ENCODE measurements at regions not wholly inside any gene's neighbourhood (a gene's known extent, or its start where the extent isn't known, plus 50 kb on each side); places are given as distances from the start of the nearest gene placed in this dataset.

DNA sequence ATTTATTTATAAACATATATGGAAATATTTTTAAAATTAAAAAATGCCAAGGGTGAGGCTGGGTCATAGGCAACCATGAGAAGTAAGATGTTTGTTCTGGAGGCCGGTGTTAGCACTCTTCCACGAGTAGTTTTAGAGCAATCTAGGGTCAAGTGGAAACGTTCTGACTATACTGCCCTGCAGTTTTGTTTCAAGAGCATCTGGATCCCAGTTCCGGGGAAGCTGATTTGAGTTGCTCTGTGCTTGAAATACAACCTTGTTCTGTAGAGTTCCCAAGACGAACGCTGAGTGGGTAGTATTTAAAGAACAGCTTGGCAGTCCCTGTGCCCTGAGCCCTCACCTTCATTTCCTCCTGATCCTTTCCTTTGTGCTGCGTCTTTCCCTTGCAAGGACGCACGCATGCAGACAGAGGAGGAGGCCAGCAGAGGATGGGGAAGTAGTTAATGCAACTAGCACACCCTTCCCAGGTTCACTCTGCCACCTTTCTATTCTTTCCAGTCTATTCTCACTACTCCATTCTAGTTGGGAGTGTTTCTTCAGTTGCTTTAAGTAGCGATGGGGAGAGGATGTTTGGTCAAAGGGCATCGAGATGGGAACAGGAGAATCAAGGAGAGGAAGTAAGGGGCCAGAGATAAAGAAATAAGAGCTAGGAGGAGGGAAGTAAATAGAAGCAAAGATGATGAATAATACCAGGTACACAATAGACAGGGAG is 68.3 kb upstream of the ZSWIM6 start:
- no peak for DNase-seq (ENCODE audit: low spot score)

- DNase-seq (ENCODE audit: low spot score), result no peak
Observed at GRCh38 chr5:61264273-61264661, 67.8 kb upstream of the ZSWIM6 start.

DNA sequence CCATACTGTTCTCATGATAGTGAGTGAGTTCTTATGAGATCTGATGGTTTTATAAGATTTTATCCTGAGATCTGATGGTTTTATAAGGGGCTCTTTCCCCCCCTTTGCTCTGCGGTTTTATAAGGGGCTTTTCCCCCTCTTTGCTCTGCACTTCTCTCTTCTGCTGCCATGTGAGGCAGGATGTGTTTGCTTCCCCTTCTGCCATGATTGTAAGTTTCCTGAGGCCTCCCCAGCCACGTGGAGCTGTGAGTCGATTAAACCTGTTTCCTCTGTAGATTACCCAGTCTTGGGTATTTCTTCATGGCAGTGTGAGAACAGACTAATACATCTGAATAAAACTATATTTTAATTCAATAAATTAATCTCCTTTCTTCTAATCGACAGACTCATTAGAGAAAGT is 64.9 kb upstream of the ZSWIM6 start:
- DNase-seq (ENCODE audit: low spot score), result no peak

DNA sequence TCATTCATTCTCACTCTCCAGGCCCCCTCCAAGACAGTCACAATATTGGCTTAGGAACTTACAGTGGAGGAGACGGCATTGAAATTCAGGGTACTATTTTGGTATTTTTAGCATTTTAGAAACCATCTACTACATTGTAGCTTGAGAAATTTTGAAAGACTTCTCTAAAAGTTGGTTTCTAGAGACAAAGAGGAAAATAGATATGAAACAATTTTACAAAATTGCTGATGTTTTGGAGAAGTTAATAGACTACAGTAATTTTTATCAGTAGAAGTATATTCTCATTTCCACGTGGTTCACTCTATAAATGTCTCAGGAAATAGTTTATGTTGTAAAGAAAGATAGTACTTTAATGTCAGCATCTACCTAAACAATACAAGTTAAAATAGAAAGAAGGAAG is 63.2 kb upstream of the ZSWIM6 start:
- no peak for DNase-seq (ENCODE audit: low spot score)

DNA sequence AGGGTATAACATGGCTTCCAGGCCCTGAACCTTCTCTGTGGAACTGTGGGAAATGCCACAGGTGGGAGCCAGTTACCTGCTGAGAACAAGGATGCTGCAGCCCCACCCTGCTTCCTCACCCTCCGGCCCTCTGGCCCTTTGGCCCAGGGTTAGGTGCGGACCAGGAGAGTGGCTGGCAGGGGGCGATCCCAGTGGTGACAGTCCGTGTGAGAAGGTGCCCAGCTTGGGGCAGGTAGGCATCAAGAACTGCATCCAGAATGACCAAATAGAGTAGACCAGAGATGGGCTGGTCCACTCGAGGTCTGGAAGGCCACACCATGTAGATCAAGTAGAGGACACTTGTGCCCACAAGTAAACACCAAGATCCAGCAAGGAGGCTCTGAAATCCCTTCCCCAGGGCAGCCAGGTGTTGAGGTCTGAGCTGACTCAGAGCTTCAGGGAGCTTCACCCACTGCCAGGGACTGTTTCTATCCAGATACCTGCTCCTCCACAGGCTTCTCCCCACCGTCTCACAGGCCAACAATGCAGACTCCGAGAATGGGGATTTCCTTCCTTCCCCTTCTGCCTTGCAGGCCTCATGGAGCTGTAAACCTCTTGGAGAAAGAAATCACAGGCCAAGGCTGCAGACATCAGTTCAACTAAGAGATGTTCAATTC is 61.4 kb upstream of the ZSWIM6 start:
- DNase-seq (ENCODE audit: low spot score), result no peak

GRCh38 chr5:61272688-61273087 is 59.4 kb upstream of the ZSWIM6 start:
- no peak for DNase-seq (ENCODE audit: low spot score)

DNA sequence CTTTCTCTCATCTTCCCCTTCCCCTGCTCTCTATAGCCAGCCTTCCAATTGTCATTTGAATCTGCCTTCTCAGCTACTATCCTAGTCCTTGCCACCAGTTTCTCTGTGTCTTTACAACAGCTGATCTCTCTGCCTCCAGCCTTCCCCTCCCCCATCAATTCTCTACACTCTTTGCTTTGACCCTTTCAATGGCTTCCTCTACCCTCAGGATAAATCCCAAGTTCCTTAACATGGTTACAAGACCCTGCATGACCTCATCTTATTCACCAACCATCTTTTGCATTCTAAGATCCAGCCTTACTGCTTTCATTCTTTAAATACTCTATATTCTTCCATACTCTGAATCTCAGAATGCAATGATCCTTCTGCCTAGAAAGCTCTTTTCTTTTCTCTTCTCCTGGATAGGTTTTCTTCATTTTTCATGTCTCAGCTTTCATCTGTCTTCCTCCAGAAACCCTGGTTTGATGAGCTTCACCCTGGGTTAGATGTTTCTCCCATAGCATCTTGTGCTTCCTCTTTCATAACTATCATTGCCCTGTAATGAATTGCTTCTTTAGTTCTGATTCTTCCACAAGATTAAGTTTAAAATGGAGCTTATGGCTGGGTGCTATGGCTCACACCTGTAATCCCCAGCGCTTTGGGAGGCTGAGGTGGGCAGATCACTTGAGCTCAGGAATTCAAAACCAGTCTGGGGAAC is 58.6 kb upstream of the ZSWIM6 start:
- DNase-seq (ENCODE audit: low spot score), result no peak

GRCh38 chr5:61274511-61274911 is 57.5 kb upstream of the ZSWIM6 start:
- DNase-seq (ENCODE audit: low spot score), result no peak

- DNase-seq (ENCODE audit: low spot score), result peak; percentile 82
Observed at GRCh38 chr5:61275841-61276240, 56.2 kb upstream of the ZSWIM6 start.

DNA sequence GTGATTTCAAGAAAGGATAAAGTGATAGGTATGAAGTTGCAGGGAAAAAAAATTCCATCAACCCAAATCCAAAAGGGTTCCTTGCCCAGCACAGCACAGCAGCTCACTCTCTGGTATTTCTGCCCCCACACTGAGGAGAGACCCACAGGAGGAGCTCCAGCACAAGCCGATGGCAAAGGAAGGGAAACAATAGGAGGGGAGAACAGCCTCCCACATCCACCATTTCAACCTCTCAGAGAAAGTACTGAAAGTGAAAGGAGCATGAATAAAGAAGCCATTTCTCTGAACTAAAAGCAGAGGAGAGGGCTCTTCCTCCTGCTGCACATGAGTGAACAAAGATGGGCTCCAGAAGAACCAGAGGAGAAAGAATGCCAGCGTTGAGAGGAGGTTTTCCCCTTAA is 54.9 kb upstream of the ZSWIM6 start:
- peak; percentile 58 for DNase-seq (ENCODE audit: low spot score)

GRCh38 chr5:61277781-61278180 is 54.3 kb upstream of the ZSWIM6 start:
- DNase-seq (ENCODE audit: low spot score), result no peak

- DNase-seq (ENCODE audit: low spot score), result no peak
Observed at GRCh38 chr5:61279725-61280124, 52.3 kb upstream of the ZSWIM6 start.

GRCh38 chr5:61280205-61280604 is 51.9 kb upstream of the ZSWIM6 start:
- no peak for DNase-seq (ENCODE audit: low spot score)

DNA sequence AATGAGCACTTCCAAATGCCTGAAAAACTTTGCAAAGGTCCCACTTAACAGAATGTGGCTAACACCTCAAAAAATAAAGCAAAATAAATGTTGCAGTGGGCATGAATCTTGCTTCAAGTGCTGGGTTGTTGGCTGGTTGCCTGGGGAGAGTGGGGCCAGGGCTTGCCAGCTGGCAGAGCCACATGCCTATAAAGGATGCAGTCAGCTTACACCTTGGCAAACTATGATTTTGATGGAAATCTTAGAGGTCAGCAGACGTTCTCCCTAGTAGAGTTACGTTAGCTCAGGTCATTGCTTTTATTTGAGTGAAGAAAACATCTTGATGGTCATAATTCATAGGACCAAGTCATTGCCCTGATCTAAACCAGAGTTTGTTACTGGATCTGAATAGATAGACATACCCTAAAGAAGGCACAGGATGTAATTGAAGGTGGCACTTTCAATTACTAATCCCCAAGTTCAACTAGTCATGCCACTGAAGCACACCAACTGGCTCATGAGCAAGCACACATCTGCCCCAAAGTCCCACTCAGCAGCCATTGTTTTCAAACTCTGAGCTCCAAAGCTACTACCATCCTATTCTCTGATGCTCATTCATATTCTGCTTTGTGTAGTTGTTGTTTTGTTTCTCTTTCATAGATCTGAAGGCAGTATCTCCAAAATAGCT is 51.2 kb upstream of the ZSWIM6 start:
- no peak for DNase-seq (ENCODE audit: low spot score)

DNA sequence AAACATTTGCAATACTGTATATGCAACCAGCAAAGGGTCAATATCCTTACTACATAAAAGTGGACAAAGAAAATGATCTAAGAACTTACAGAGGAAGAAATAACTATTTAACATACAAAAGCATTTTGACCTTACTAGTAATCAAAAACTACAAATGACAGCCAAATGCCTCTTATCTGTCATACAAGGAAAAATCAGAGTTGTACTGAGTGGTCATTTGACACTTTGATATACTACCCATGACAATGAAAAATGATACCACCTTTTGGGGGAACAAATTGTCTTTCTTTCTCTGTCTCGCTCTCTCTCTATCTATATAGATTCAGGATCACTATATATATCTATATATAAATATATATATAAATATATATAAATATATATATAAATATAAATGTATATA is 50.4 kb upstream of the ZSWIM6 start:
- no peak for DNase-seq (ENCODE audit: low spot score)
